Fibroblast of lung (primary cell): ENCODE measurements at regions not wholly inside any gene's neighbourhood (a gene's known extent, or its start where the extent isn't known, plus 50 kb on each side); places are given as distances from the start of the nearest gene placed in this dataset.

Experiments used
- DNase-seq, 2 donors: peaks; one replicate each; pipeline versions ENCODE4 v3.0.0 to v3.0.0-alpha.2; 2010; ENCODE audit warnings: low read depth in 2 of 2
- H2AFZ ChIP-seq: 2 replicates; pipeline ENCODE4 v1.5.1; 2012; ENCODE audit warnings: low read length, control low read depth, inconsistent platforms
- H3K27ac ChIP-seq: 2 replicates; pipeline ENCODE4 v1.5.1; 2011; ENCODE audit warnings: low read length, control low read depth; ENCODE audit not compliant: insufficient read depth
- H3K27me3 ChIP-seq: 2 replicates; pipeline ENCODE4 v1.5.1; 2011; ENCODE audit warnings: mild to moderate bottlenecking, low read length; ENCODE audit not compliant: control insufficient read depth, insufficient read depth
- H3K36me3 ChIP-seq: 2 replicates; pipeline ENCODE4 v1.5.1; 2011; ENCODE audit warnings: low read length; ENCODE audit not compliant: control insufficient read depth, insufficient read depth
- H3K4me1 ChIP-seq: 2 replicates; pipeline ENCODE4 v1.5.1; 2011; ENCODE audit warnings: low read length; ENCODE audit not compliant: control insufficient read depth, insufficient read depth; ENCODE audit errors: extremely low read depth
- H3K4me2 ChIP-seq: 2 replicates; pipeline ENCODE4 v1.5.1; 2011; ENCODE audit warnings: low read length, control low read depth; ENCODE audit not compliant: insufficient read depth; ENCODE audit errors: extremely low read depth
- H3K4me3 ChIP-seq, 4 experiments: fragments of 200-600 bp in 1 of 4; sonication (generic) in 1 of 4; replicated peaks in 1 of 4; 2 replicates each; pipeline ENCODE4 v1.5.1; 2011 to 2016; ENCODE audit warnings: low read length in 4 of 4, low read depth in 3 of 4, mild to moderate bottlenecking in 3 of 4, control low read depth in 2 of 4, inconsistent platforms in 1 of 4, mixed read lengths in 1 of 4; ENCODE audit not compliant: insufficient read depth in 1 of 4; ENCODE audit errors: control extremely low read depth in 1 of 4
- H3K79me2 ChIP-seq: 2 replicates; pipeline ENCODE4 v1.5.1; 2012; ENCODE audit warnings: mild to moderate bottlenecking, low read length, inconsistent platforms; ENCODE audit not compliant: control insufficient read depth, insufficient read depth
- H3K9ac ChIP-seq: 2 replicates; pipeline ENCODE4 v1.5.1; 2011; ENCODE audit warnings: mild to moderate bottlenecking, low read length, control low read depth; ENCODE audit not compliant: insufficient read depth
- H3K9me3 ChIP-seq: 2 replicates; pipeline ENCODE4 v1.5.1; 2012; ENCODE audit warnings: low read depth, low read length; ENCODE audit not compliant: control insufficient read depth, insufficient read depth
- H4K20me1 ChIP-seq: 2 replicates; pipeline ENCODE4 v1.5.1; 2011; ENCODE audit warnings: low read length; ENCODE audit not compliant: control insufficient read depth, insufficient read depth; ENCODE audit errors: extremely low read depth
- EZH2 ChIP-seq: IDR thresholded peaks from 2 replicates; pipeline ENCODE4 v1.5.1; 2012; ENCODE audit warnings: low read length, control low read depth, mild to moderate bottlenecking; ENCODE audit errors: missing control alignments
- TF ChIP-seq, protein P1 (sequence below), 2 donors: IDR thresholded peaks in 1 of 2; conservative IDR thresholded peaks in 1 of 2; 1 replicate in 1 of 2; 2 replicates in 1 of 2; pipeline ENCODE4 v1.5.1; 2011 to 2012; ENCODE audit warnings: low read length in 2 of 2, control low read depth in 1 of 2, inconsistent platforms in 1 of 2, low read depth in 1 of 2, mild to moderate bottlenecking in 1 of 2

- peaks cover 2% of the 10 kb centered on the region for H3K4me1 ChIP-seq
- TF ChIP-seq EZH2: no peak
- TF ChIP-seq, protein P1, sequence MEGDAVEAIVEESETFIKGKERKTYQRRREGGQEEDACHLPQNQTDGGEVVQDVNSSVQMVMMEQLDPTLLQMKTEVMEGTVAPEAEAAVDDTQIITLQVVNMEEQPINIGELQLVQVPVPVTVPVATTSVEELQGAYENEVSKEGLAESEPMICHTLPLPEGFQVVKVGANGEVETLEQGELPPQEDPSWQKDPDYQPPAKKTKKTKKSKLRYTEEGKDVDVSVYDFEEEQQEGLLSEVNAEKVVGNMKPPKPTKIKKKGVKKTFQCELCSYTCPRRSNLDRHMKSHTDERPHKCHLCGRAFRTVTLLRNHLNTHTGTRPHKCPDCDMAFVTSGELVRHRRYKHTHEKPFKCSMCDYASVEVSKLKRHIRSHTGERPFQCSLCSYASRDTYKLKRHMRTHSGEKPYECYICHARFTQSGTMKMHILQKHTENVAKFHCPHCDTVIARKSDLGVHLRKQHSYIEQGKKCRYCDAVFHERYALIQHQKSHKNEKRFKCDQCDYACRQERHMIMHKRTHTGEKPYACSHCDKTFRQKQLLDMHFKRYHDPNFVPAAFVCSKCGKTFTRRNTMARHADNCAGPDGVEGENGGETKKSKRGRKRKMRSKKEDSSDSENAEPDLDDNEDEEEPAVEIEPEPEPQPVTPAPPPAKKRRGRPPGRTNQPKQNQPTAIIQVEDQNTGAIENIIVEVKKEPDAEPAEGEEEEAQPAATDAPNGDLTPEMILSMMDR (conservative IDR thresholded peaks at IDR 0.05 in 1 of 2, IDR thresholded peaks at IDR 0.05 in 1 of 2; ENCODE audit: low read depth in 1 of 2, low read length in 2 of 2): no peak
Measured at GRCh38 chr13:34159946-34160345, 342.0 kb downstream of the RFC3 start.

GRCh38 chr13:34161931-34162543 lies 344.1 kb downstream of the RFC3 start:
- no peaks in the 10 kb centered on the region for H4K20me1 ChIP-seq
- peak overlapping the region in 2 of 4 experiments; percentile 16 to 32 for H3K4me3 ChIP-seq
- no peaks in the 10 kb centered on the region for H3K9me3 ChIP-seq
- H3K79me2 ChIP-seq: no peaks in the 10 kb centered on the region
- H3K9ac ChIP-seq: no peak overlapping the region
- peak; percentile 86 to 90 for DNase-seq
- H3K4me1 ChIP-seq: no peaks in the 10 kb centered on the region
- peak overlapping the region; percentile 28 for H3K4me2 ChIP-seq
- H3K27me3 ChIP-seq: no peaks in the 10 kb centered on the region
- no peak for TF ChIP-seq EZH2
- TF ChIP-seq, protein P1 (conservative IDR thresholded peaks at IDR 0.05 in 1 of 2, IDR thresholded peaks at IDR 0.05 in 1 of 2; ENCODE audit: low read depth in 1 of 2, low read length in 2 of 2): no peak
- no peaks in the 10 kb centered on the region for H3K36me3 ChIP-seq
- H2AFZ ChIP-seq: peak overlapping the region; percentile 4
- H3K27ac ChIP-seq: peak overlapping the region; percentile 11

More at GRCh38 chr13:34159946-34160345, 342.0 kb downstream of the RFC3 start:
- Histone ChIP-seq H3K9ac (no peak overlapping the region), H3K4me2 (no peak overlapping the region), H3K9me3 (no peaks in the 10 kb centered on the region), H4K20me1 (no peaks in the 10 kb centered on the region), H3K79me2 (no peaks in the 10 kb centered on the region), H3K4me3 (no peak overlapping the region), H3K27ac (no peak overlapping the region), H3K27me3 (no peaks in the 10 kb centered on the region), H3K36me3 (no peaks in the 10 kb centered on the region), H2AFZ (no peak overlapping the region)
- DNase-seq: no peak

DNA sequence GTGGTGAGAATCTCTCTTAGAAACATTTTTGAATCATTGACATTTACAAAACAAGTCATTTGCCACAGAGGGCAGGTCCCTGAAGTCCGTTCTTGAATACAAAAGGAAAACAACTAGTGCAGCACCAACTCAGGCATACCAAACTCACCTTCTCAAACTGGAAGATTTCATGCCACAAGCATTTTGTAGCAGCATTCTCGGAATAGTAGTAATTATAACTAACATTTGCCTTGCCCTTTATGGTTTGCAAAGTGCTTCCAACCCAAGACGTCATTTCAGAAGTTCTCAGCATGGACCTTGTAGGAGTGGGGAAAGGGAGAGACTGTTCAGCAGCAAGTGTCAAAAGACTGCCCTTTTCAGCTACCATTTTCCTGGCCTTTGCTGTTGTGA lies 344.6 kb downstream of the RFC3 start:
- peak overlapping the region; percentile 28 for H3K4me2 ChIP-seq
- H3K9ac ChIP-seq: no peak overlapping the region
- no peaks in the 10 kb centered on the region for H3K79me2 ChIP-seq
- peak overlapping the region; percentile 53 for H2AFZ ChIP-seq
- H3K36me3 ChIP-seq: no peaks in the 10 kb centered on the region
- H3K27ac ChIP-seq: peak overlapping the region; percentile 11
- TF ChIP-seq EZH2: no peak
- TF ChIP-seq, protein P1 (conservative IDR thresholded peaks at IDR 0.05 in 1 of 2, IDR thresholded peaks at IDR 0.05 in 1 of 2; ENCODE audit: low read depth in 1 of 2, low read length in 2 of 2): no peak
- H3K27me3 ChIP-seq: no peaks in the 10 kb centered on the region
- no peaks in the 10 kb centered on the region for H4K20me1 ChIP-seq
- DNase-seq: peak; percentile 36 to 94
- no peaks in the 10 kb centered on the region for H3K4me1 ChIP-seq
- H3K9me3 ChIP-seq: no peaks in the 10 kb centered on the region
- peak overlapping the region in 2 of 4 experiments; percentile 16 to 32 for H3K4me3 ChIP-seq
